Fibroblast of gingiva (primary cell): ENCODE measurements at regions not wholly inside any gene's neighbourhood (a gene's known extent, or its start where the extent isn't known, plus 50 kb on each side); places are given as distances from the start of the nearest gene placed in this dataset.

Source experiments
- DNase-seq: peaks from one replicate; pipeline ENCODE4 v3.0.0-alpha.2; 2011; ENCODE audit warnings: low read depth

DNA sequence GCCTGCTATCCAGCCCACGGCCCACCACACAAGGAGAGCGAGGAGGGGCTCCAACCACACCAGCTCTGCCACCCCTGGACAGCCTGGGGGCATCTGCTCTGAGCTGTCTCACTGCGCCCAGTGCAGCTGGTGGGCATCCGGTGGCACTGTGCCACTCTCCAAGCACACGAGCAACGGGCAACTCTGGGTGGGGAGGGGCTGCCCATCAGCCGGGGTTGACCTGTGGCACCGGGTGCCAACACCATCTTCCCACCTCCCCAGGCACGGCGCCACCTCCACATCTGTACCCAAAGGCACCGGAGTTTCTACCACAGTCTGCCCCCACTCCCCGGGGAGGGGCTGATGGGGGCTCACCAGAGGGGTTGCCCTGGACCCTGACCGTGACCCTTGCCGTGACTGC is 241.8 kb downstream of the RBFOX3 start:
- DNase-seq: no peak

GRCh38 chr17:79368521-79368920 is 242.3 kb downstream of the RBFOX3 start:
- DNase-seq: no peak

GRCh38 chr17:79366988-79367571 is 243.8 kb downstream of the RBFOX3 start:
- DNase-seq: no peak

GRCh38 chr17:79365836-79366770 is 244.7 kb downstream of the RBFOX3 start:
- DNase-seq: no peak

- no peak for DNase-seq
Measured at GRCh38 chr17:79365351-79365750, 245.5 kb downstream of the RBFOX3 start.

DNA sequence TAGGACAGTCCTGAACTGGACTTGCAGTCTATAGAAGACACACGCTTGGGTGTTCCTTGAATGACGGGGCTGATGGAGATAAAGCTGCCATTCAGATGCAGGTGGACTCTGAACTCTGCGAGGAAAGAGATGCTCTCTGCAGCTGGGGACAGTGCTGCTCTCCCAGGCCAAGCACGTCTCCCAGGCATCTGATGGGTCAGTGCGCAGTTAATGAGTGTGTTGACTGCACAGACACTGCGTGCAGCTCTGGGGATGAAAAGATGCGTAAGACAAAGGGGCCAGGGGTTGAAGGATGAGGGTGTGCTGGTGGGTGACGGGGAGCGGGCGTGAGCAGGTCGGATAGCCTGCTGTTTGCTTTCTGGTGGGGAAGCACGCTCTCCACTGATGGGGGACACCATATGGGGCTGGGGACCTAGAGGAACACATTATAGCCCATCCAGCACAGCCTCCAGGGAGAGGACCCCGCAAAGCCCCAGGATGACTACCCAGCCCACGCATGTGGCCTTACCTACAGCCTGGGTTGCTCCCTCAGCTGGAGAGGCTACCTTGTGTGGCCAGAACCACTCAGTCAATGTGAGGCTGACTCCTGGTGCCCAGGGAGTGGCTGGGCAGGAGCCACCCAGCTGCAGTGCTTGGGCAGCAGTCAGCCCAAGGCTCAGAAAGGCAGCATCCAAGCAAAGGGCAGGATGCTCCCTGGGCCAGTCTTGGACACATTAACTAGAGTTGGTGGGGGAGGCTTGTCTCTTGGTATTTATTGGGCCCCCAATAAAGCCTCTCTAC is 246.3 kb downstream of the RBFOX3 start:
- no peak for DNase-seq

DNA sequence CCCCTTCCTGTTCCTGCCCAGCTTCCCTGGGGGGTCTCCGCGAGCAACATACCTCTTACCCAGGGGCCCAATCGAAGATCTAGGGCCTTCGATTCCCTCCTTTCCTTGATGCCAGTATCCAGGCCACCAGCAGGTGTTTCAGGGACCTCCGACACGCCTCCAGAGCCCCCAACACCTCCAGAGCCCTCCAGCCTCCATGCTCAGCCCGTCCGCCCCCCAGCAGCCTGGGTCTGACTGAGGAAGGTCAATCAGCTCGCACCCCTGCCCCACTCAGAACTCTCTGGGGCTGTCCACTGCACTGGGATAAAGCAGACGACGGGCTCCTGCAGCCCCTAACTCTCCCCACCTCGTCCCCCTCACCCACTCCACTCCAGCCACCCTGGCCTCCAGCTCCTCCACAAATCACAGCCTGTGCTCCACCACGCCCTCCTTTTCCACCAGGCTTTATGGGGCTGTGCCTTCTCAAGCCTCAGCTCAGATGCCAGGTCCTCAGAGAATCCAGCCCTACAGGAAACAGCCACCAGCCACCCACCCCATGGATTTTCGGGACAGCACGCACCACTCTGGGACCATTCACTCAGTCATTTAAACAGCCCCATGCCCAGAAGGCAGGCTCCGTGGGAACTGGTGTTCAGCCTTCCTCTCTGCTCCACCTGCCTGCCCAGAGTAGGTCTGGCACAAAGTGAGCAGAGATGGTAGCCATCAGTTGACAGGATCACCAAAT is 247.1 kb downstream of the RBFOX3 start:
- DNase-seq: no peak

DNA sequence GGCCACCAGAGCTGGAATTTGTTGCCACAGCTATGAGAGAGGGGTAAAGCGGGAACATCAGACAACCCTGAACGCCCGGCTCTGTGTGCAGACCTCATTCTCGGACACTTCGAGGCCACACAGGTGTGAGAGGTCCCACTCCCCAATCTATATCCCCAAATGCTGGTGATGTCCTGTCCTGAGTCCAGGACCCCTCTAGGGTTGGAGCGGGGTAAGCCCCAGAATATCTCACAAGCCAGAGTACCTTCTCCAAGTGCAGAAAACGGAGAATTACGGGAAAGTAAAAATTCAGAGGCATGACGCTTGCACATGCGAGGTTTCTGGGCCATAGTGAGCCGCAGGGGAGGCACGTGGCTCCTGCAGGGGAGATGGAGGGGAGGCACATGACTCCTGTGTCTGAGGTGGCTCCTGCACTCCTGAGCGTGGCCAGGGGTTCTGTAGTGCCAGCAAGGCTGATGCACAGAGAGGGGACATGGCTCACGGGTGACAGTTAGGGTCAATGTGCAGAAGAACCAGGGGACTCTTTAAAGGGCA is 248.0 kb downstream of the RBFOX3 start:
- no peak for DNase-seq

DNA sequence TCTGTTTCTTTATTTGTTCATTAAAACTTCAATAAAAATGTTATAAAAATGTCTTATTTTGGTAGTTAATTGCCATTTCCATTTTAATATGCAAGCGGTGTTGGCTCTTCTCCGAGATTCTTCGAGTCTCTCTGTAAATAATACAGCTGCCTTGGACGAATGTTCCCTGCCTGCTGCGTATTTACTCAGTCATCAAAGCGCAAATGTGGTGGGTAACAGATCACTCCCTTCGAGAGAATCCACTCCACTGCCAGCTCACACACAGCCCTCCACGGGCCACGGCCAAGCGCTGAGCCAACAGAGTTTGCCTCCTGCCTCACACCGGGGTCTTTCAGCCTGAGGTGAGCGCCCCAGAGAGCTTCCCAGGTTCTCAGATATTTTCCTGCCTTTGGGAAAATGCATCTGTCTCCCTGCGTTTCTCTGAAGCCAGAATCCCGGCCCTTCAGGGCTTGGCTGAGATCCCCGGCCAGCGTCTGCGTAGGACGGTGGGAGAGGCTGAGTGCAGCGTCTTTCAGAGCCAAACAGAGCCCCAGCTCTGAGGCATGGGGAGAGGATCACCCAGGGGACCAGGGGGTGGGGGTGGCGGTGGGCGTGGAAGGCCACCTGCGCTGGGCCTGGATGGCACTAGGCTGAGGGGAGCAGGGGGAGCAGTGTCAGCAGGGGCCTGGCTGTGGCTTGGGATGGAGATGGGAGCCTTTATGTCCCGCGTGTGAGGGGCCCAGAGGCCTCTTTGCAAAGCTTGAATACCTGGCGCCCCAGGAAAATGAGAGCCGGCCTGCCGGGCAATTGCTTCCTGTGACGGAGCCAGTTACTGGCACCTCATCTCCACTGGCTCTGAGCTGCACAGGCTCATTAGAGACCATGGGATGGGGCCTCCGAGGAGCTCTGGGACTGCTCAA is 248.7 kb downstream of the RBFOX3 start:
- no peak for DNase-seq

DNA sequence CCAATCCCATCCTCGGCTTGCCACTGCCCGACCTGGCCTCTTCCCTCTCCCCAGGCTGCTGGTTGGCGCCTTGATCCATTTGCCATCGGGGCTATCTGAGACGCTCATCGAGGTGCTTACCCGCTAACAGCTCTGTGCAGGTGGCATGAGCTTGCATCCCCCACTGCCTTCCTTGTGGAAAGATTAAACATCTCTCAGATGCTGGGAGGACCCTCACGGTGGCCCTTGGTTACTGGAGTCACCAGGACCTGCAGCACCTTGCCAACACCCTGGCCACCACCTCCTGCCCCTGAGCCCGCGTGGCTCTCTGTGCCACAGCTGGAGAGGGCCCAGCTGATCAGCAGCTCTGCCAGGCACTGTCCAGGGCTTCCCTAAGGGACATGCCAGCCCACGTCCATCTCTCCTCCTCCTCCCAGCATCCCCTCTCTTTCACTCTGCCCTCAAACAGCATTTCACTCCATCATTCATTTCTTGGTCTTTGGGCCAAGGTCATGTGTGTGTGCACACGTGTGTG is 249.6 kb downstream of the RBFOX3 start:
- DNase-seq: no peak

- DNase-seq: no peak
Measured at GRCh38 chr17:79360196-79360595, 250.7 kb downstream of the RBFOX3 start.

DNA sequence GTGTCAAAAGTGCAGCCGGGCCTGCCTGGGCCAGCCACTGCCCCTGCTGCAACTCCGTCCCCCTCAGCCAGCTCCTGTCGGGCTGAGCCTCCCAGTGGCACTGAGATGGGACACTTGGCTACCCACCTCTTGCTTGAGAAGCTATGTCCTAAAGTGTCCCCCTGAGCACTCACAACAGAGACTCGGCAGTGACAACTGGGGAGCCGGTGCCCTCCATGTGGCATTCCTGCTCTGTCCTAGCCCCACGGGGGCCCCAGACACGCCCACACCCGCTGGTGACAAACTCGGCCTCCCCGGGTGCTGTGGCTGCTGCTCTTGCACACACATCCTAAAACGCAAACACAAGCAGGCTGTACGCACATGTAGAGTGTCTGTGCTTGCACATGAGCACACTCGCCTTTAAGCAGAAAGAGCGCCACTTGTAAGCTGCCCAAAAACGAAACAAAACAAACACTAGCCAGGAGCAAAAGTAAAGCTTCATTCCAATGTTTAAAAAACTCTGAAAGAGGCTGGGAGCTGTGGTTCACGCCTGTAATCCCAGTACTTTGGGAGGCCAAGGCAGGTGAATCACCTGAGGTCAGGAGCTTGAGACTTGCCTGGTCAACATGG is 253.9 kb downstream of the RBFOX3 start:
- DNase-seq: no peak

GRCh38 chr17:79355165-79355564 is 255.7 kb downstream of the RBFOX3 start:
- DNase-seq: no peak

DNA sequence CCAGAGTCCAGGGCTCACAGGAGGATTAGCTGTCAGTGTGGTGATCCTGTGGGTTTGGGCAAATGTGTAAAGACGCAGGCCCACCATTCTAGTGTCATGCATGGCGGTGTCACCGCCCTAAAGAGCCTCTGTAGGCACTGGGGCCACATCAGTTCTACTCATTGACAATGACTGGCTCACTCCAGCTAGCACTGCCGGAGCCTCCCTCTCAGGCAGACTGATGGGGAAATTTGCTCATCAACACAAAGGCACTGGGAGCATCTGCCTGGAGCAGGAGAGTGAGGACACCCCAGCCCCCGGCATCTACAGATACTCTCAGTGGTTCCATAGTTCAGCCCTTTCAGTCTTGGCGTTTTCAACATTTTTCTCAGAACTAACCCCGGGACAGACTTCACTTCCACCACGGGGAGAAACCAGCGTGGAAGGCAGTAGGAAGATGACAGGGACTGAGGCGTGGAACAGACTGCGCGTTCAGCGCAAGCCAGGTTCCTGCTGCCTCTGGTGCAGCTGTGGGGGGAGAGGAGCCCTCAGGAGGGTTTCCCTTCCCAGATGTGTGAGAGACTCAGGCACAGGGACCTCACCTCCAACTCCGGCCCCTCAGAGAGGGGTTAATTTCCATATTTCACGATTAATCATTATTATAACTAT is 256.6 kb downstream of the RBFOX3 start:
- DNase-seq: no peak

DNA sequence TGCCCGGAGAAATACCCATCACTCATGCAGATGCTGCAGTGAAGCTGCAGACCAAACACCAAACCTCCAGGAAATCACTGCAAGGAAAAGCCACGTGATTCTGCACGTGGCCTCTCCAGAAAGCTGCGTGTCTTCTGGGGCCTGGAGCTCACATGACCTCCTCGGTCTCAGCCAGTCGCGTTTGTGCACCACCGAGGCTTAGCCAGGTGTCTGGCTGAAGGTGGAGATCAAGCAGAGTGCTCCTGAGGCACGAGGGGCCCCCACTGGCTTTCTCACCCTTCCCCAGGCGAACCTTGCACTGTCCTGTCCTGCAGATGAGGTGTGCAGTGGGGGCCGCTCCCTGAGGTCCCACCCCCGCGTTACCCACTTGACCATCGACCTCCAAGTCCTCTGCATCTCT is 257.3 kb downstream of the RBFOX3 start:
- DNase-seq: no peak

- no peak for DNase-seq
Measured at GRCh38 chr17:79353016-79353415, 257.8 kb downstream of the RBFOX3 start.

- DNase-seq: no peak
Measured at GRCh38 chr17:79350533-79350932, 260.3 kb downstream of the RBFOX3 start.

- DNase-seq: no peak
Measured at GRCh38 chr17:79349506-79350400, 261.1 kb downstream of the RBFOX3 start.

DNA sequence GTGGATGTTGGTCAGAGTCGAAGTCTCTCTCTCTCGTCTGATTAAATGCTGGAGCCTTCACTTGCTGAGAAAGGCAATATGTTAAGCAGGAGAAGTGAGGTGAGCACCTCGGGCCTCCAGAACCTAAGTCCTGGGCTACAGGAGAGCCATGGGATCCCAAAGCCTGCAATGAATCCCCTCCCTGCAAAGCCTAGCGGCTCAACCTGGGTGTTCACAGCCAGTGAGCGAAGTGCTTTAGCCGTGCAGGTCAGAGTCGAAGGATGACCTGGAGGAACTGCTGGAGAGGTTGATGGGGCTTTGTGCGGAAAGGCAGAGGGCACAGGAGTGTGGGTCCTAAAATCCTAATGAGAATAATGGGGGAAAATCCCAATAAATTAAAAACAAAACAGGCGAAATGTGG is 267.8 kb downstream of the ENGASE start:
- no peak for DNase-seq
